NCI-H187 treated with DMSO at 0.1 percent for 48 hours (cell line): ENCODE measurements at regions not wholly inside any gene's neighbourhood (a gene's known extent, or its start where the extent isn't known, plus 50 kb on each side); places are given as distances from the start of the nearest gene placed in this dataset.

Source experiments
- DNase-seq: peaks from one replicate; lab custom pipeline; 2025; lab: John Stamatoyannopoulos, UW

GRCh38 chr3:189455641-189456417 lies 175.4 kb upstream of the TP63 start:
- no peak for DNase-seq

DNA sequence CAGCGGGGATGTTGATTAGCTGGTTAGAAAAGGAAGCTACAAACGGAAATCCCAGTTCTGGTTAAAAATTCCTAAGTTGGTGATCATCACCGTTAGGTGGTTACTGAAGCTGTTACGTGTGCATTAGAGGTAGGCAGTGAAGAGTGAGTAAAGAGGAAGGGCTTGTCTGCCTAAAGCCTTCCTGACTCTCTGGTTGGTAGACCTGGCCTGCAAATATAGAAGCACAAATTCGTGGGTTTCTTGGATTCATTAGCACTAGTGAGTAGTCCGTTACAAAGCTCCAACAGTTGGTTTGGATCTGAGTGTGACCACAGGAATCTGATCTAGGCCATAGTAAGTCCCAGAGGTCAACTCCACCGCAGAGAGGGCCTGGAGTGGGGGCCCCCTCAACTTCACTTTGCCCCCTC lies 174.0 kb upstream of the TP63 start:
- DNase-seq = no peak

GRCh38 chr3:189457631-189458412 lies 173.4 kb upstream of the TP63 start:
- no peak for DNase-seq

DNA sequence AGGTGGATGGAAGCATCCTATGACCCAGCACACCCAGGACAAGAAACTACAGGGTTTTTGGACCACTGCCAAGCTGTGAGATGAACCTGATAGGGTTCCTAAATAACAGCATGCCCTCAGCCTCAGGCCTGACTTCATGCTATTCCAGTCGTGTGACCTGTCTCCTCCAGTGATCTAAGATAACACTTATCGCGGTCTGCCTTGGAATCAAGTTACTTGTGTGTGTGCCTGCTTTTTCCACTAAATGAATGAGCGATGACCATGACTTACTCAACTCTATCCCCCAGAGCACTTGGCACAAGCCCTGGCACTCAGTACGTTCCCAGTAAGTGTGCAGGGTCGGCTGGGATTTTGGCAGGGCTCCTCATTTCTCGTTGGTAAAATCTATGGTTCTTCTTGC lies 172.7 kb upstream of the TP63 start:
- no peak for DNase-seq

- no peak for DNase-seq
Measured at GRCh38 chr3:189459231-189459630, 172.0 kb upstream of the TP63 start.

- DNase-seq = no peak
Measured at GRCh38 chr3:189460511-189460910, 170.7 kb upstream of the TP63 start.

DNA sequence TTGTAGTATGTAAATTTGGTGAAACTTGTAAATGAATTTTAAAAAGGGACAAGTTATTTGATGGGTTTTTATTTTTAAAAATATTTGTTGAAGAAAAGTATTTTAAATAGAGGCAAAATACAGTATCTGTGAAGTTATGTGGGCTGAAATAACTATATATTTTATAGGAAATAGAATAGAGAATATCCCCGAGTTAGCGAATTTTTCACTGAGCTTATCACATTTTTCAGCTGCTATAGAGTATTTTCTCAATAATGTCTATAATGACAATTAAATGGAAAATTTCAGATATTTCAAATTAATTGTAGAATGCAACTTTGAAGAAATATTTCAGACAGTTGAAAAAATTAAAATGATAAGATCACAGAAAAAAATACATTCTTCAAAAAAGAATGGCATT lies 166.4 kb upstream of the TP63 start:
- no peak for DNase-seq

DNA sequence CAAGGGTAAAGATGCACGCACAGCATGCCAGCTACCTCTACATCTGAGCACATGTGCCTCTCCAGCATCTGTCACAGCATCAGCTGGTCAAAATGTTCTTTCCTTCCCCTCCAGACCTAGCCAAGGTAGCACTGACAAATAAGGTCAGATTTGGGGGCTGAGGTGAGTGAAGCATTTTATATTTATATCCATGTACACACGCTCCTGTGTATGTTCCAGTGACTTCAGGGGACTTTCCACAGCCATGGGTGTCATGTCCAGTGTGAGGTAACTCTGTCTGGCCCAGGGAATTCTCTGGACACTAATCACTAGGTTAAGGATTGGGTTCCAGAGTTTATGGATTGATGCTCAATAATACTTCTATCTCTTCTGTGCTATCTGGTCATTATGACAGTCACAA lies 165.2 kb upstream of the TP63 start:
- DNase-seq = no peak

- no peak for DNase-seq
Measured at GRCh38 chr3:189467451-189467850, 163.7 kb upstream of the TP63 start.

DNA sequence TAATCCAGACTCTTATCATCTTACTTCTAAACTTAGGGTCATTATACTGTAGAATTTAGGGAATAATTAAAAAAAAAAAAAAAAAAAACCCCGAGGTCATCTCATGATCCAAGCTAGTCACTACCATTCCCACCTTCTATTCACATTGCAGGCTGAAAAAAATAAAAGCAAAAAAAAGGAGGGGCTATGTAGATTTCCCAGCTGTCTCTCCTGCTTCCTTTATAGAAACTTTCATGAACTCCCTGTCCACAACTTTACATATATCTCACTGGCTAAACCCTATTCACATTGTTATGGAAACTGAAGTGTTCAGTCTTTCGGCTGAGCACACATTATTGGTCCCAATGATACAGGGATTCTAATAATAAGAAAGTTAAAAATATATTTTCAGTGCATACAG lies 156.2 kb upstream of the TP63 start:
- DNase-seq = no peak

- no peak for DNase-seq
Measured at GRCh38 chr3:189477614-189478013, 153.6 kb upstream of the TP63 start.

DNA sequence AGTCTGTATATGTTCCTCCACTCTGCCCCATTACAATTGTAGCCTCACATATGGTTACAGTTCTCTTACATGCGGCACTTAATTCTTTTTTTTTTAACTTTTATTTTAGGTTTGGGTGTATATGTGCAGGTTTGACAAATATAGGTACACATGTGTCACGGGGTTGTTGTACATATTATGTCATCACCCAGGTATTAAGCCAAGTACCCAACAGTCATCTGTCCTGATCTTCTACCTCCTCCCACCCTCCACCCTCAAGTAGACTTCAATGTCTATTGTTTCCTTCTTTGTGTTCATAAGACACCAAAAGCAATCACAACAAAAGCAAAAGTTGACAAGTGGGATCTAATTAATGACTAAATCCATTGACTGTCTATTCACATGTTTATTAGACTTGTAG lies 144.6 kb upstream of the TP63 start:
- DNase-seq = no peak

- DNase-seq = no peak
Measured at GRCh38 chr3:189488241-189488767, 142.9 kb upstream of the TP63 start.

GRCh38 chr3:189490337-189490736 lies 140.9 kb upstream of the TP63 start:
- no peak for DNase-seq

GRCh38 chr3:189490749-189491148 lies 140.4 kb upstream of the TP63 start:
- no peak for DNase-seq

- DNase-seq = no peak
Measured at GRCh38 chr3:189491831-189492230, 139.4 kb upstream of the TP63 start.

GRCh38 chr3:189493271-189493670 lies 137.9 kb upstream of the TP63 start:
- no peak for DNase-seq

DNA sequence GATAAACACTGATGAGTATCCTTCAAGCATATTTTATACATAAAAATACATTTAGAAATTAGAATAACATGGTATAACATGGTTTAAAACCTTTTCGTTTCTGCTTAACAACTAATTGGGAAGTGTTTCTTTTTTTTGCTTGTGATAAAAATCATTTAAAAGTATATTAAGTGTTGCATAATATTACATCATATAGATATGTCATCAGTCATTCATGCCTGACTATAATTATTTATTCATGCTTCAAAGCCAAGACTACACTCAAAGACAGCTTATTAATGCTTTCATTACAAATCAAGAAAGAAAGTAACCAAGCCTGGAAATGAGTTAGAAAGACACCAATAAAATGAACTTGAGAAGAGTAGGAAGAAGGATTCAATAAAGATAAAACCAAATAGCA lies 136.6 kb upstream of the TP63 start:
- no peak for DNase-seq

GRCh38 chr3:189496375-189497138 lies 134.6 kb upstream of the TP63 start:
- DNase-seq = no peak

- no peak for DNase-seq
Measured at GRCh38 chr3:189498995-189499704, 132.0 kb upstream of the TP63 start.

GRCh38 chr3:189500299-189500698 lies 130.9 kb upstream of the TP63 start:
- DNase-seq = no peak
